SK-N-SH (cell line): ENCODE measurements at regions not wholly inside any gene's neighbourhood (a gene's known extent, or its start where the extent isn't known, plus 50 kb on each side); places are given as distances from the start of the nearest gene placed in this dataset.

ENCODE experiments used
- CTCF ChIA-PET: fragments of 300-600, 350-600 bp; formaldehyde crosslinking; extraction: SDS; loops from one replicate; lab custom pipeline; 2021; lab: Yijun Ruan, JAX
- POLR2A ChIA-PET: fragments of 350-600 bp; sonication (Branson Sonifier 250); formaldehyde crosslinking; extraction: SDS; loops from one replicate; lab custom pipeline; 2020; ENCODE audit warnings: antibody characterized with exemption, inconsistent platforms; lab: Yijun Ruan, JAX
- DNase-seq: peaks from one replicate; pipeline ENCODE4 v3.0.0; 2012
- H2AFZ ChIP-seq: fragments of 200-600 bp; sonication (generic); 2 replicates; pipeline ENCODE4 v1.8.1; 2016; ENCODE audit warnings: antibody characterized with exemption, mild to moderate bottlenecking, low read depth
- H3F3A ChIP-seq: fragments of 200-600 bp; sonication (generic); replicated peaks from 2 replicates; pipeline ENCODE3; 2016; ENCODE audit warnings: antibody characterized with exemption, mild to moderate bottlenecking; ENCODE audit not compliant: insufficient read depth
- H3K27ac ChIP-seq, 2 experiments: fragments of 200-500 bp in 1 of 2; fragments of 200-600 bp in 1 of 2; sonication (Bioruptor generic) in 1 of 2; sonication (generic), shearing (Covaris generic) in 1 of 2; 2 replicates each; pipeline versions ENCODE4 v1.5.1 to v1.6.1; 2014 to 2016; ENCODE audit warnings: low read depth in 2 of 2, inconsistent platforms in 1 of 2, low read length in 1 of 2, mild to moderate bottlenecking in 1 of 2, mixed read lengths in 1 of 2
- H3K27me3 ChIP-seq: fragments of 200-600 bp; sonication (generic), shearing (Covaris generic); 2 replicates; pipeline ENCODE4 v1.6.1; 2016; ENCODE audit warnings: mixed run types; ENCODE audit not compliant: insufficient read depth
- H3K36me3 ChIP-seq, 2 experiments: fragments of 200-500 bp in 1 of 2; fragments of 200-600 bp in 1 of 2; sonication (Bioruptor generic) in 1 of 2; sonication (generic) in 1 of 2; replicated peaks in 1 of 2; 2 replicates each; pipeline versions ENCODE3 to v1.5.1; 2014 to 2016; ENCODE audit warnings: low read length in 1 of 2, mild to moderate bottlenecking in 1 of 2; ENCODE audit not compliant: insufficient read depth in 2 of 2, control insufficient read depth in 1 of 2
- H3K4me1 ChIP-seq, 2 experiments: fragments of 200-500 bp in 1 of 2; fragments of 200-600 bp in 1 of 2; sonication (Bioruptor generic) in 1 of 2; sonication (generic), shearing (Covaris generic) in 1 of 2; 2 replicates each; pipeline versions ENCODE4 v1.5.1 to v1.6.1; 2014 to 2016; ENCODE audit warnings: low read depth in 1 of 2, low read length in 1 of 2, mixed run types in 1 of 2; ENCODE audit not compliant: insufficient read depth in 2 of 2, control insufficient read depth in 1 of 2
- H3K4me2 ChIP-seq: fragments of 200-600 bp; sonication (generic), shearing (Covaris generic); 2 replicates; pipeline ENCODE4 v1.6.1; 2017; ENCODE audit warnings: mixed run types
- H3K4me3 ChIP-seq, 2 experiments: fragments of 200-500 bp in 1 of 2; fragments of 200-600 bp in 1 of 2; sonication (Bioruptor generic) in 1 of 2; sonication (generic), shearing (Covaris generic) in 1 of 2; 2 replicates each; pipeline versions ENCODE4 v1.5.1 to v1.8.1; 2014 to 2016; ENCODE audit warnings: low read depth in 2 of 2, inconsistent platforms in 1 of 2, low read length in 1 of 2, mild to moderate bottlenecking in 1 of 2, mixed read lengths in 1 of 2, moderate library complexity in 1 of 2
- H3K79me2 ChIP-seq: fragments of 200-600 bp; sonication (generic); 2 replicates; pipeline ENCODE4 v1.8.1; 2017; ENCODE audit warnings: mild to moderate bottlenecking; ENCODE audit not compliant: insufficient read depth
- H3K9ac ChIP-seq: fragments of 200-600 bp; sonication (generic); 2 replicates; pipeline ENCODE4 v1.6.1; 2017; ENCODE audit warnings: mixed run types
- H3K9me2 ChIP-seq: fragments of 200-600 bp; sonication (generic); 2 replicates; pipeline ENCODE4 v1.6.1; 2017; ENCODE audit warnings: mixed run types
- H3K9me3 ChIP-seq: fragments of 200-600 bp; sonication (generic); 2 replicates; pipeline ENCODE4 v1.6.1; 2017; ENCODE audit warnings: mixed run types, mild to moderate bottlenecking, moderate library complexity
- H4K20me1 ChIP-seq: fragments of 200-600 bp; sonication (generic); 2 replicates; pipeline ENCODE4 v1.6.1; 2017; ENCODE audit warnings: mild to moderate bottlenecking, mixed run types; ENCODE audit not compliant: insufficient read depth
- CHD2 ChIP-seq: fragments of 150-350 bp; IDR thresholded peaks from 2 replicates; pipeline ENCODE4 v1.6.1; 2018; ENCODE audit warnings: low read length; ENCODE audit not compliant: partially characterized antibody
- EP300 ChIP-seq, 2 experiments: IDR thresholded peaks; 2 replicates each; pipeline versions ENCODE4 v1.4.0 to v1.6.1; 2012; ENCODE audit warnings: borderline replicate concordance in 1 of 2, low read depth in 1 of 2, low read length in 1 of 2
- GABPA ChIP-seq: IDR thresholded peaks from 2 replicates; pipeline ENCODE4 v1.4.0; 2012; ENCODE audit warnings: low read depth, mild to moderate bottlenecking
- MEF2A ChIP-seq: IDR thresholded peaks from 2 replicates; pipeline ENCODE4 v1.4.0; 2012; ENCODE audit warnings: low read depth, borderline replicate concordance
- MXI1 ChIP-seq: IDR thresholded peaks from 2 replicates; pipeline ENCODE4 v1.6.1; 2012; ENCODE audit warnings: mild to moderate bottlenecking, low read depth, low read length, improper control_type of control experiment
- POLR2AphosphoS5 ChIP-seq: IDR thresholded peaks from 2 replicates; pipeline ENCODE4 v1.6.1; 2012; ENCODE audit warnings: low read depth, low read length
- RCOR1 ChIP-seq: fragments of 150-350 bp; IDR thresholded peaks from 2 replicates; pipeline ENCODE4 v1.6.1; 2017; ENCODE audit warnings: antibody characterized with exemption, low read length
- RXRA ChIP-seq: IDR thresholded peaks from 2 replicates; pipeline ENCODE4 v1.4.0; 2012; ENCODE audit warnings: low read depth, mild to moderate bottlenecking, borderline replicate concordance
- TAF1 ChIP-seq: IDR thresholded peaks from 2 replicates; pipeline ENCODE4 v1.6.1; 2012; ENCODE audit warnings: low read depth, mild to moderate bottlenecking, low read length, moderate library complexity, borderline replicate concordance
- TEAD4 ChIP-seq: IDR thresholded peaks from 2 replicates; pipeline ENCODE4 v1.4.0; 2012; ENCODE audit warnings: mild to moderate bottlenecking, borderline replicate concordance; ENCODE audit not compliant: insufficient read depth
- WGBS: methylation state at CpG from one replicate; pipeline ENCODE4 v1.1.6; 2017; ENCODE audit warnings: low lambda C conversion rate; 5-methylcytosine and 5-hydroxymethylcytosine counted together
- TF ChIP-seq, protein P1 (sequence below): IDR thresholded peaks from 2 replicates; pipeline ENCODE4 v1.4.0; 2012; ENCODE audit warnings: low read depth, borderline replicate concordance
- TF ChIP-seq, protein P2 (sequence below): IDR thresholded peaks from 2 replicates; pipeline ENCODE4; 2012
- TF ChIP-seq, protein P3 (sequence below): fragments of 150-350 bp; IDR thresholded peaks from 2 replicates; pipeline ENCODE4 v1.6.1; 2016; ENCODE audit warnings: mild to moderate bottlenecking, low read depth, low read length
- TF ChIP-seq, protein P4 (sequence below): fragments of 150-350 bp; IDR thresholded peaks from 2 replicates; pipeline ENCODE4 v1.6.1; 2017; ENCODE audit warnings: antibody characterized with exemption, low read length, low read depth, borderline replicate concordance

DNA sequence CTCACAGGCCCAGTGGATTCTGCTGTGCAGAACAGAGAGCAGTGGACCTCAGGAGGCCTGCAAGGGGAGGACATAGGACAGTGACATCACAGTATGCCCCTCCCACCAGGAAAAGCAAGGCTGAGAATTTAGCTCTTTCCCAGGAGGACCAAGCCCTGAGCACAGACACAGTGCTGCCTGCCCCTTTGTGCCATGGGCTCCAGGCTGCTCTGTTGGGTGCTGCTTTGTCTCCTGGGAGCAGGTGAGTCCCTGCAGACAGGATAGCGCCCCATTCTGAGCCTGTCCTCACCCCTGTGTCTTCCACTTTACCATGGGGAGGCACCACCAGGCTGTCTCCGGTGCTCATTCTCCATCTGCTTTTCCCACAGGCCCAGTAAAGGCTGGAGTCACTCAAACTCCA lies 63.0 kb upstream of the PRSS58 start:
- H3F3A ChIP-seq, result no peaks in the 10 kb centered on the region
- no peak overlapping the region for H3K27ac ChIP-seq
- no peak overlapping the region for H2AFZ ChIP-seq
- H3K9me2 ChIP-seq, result no peaks in the 10 kb centered on the region
- no peaks in the 10 kb centered on the region for H3K36me3 ChIP-seq
- TF ChIP-seq RCOR1 (no peak), POLR2AphosphoS5 (no peak), CHD2 (no peak), MXI1 (no peak), TEAD4 (no peak), TAF1 (no peak), MEF2A (no peak), RXRA (no peak), EP300 (IDR thresholded peaks at IDR 0.05; ENCODE audit: borderline replicate concordance in 1 of 2, low read depth in 1 of 2, low read length in 1 of 2) (no peak), GABPA (no peak)
- TF ChIP-seq, protein P1, sequence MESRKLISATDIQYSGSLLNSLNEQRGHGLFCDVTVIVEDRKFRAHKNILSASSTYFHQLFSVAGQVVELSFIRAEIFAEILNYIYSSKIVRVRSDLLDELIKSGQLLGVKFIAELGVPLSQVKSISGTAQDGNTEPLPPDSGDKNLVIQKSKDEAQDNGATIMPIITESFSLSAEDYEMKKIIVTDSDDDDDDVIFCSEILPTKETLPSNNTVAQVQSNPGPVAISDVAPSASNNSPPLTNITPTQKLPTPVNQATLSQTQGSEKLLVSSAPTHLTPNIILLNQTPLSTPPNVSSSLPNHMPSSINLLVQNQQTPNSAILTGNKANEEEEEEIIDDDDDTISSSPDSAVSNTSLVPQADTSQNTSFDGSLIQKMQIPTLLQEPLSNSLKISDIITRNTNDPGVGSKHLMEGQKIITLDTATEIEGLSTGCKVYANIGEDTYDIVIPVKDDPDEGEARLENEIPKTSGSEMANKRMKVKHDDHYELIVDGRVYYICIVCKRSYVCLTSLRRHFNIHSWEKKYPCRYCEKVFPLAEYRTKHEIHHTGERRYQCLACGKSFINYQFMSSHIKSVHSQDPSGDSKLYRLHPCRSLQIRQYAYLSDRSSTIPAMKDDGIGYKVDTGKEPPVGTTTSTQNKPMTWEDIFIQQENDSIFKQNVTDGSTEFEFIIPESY, result no peak
- TF ChIP-seq, protein P2, sequence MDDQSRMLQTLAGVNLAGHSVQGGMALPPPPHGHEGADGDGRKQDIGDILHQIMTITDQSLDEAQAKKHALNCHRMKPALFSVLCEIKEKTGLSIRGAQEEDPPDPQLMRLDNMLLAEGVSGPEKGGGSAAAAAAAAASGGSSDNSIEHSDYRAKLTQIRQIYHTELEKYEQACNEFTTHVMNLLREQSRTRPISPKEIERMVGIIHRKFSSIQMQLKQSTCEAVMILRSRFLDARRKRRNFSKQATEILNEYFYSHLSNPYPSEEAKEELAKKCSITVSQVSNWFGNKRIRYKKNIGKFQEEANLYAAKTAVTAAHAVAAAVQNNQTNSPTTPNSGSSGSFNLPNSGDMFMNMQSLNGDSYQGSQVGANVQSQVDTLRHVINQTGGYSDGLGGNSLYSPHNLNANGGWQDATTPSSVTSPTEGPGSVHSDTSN, result no peak
- TF ChIP-seq, protein P3, sequence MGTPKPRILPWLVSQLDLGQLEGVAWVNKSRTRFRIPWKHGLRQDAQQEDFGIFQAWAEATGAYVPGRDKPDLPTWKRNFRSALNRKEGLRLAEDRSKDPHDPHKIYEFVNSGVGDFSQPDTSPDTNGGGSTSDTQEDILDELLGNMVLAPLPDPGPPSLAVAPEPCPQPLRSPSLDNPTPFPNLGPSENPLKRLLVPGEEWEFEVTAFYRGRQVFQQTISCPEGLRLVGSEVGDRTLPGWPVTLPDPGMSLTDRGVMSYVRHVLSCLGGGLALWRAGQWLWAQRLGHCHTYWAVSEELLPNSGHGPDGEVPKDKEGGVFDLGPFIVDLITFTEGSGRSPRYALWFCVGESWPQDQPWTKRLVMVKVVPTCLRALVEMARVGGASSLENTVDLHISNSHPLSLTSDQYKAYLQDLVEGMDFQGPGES, result no peak
- TF ChIP-seq, protein P4, sequence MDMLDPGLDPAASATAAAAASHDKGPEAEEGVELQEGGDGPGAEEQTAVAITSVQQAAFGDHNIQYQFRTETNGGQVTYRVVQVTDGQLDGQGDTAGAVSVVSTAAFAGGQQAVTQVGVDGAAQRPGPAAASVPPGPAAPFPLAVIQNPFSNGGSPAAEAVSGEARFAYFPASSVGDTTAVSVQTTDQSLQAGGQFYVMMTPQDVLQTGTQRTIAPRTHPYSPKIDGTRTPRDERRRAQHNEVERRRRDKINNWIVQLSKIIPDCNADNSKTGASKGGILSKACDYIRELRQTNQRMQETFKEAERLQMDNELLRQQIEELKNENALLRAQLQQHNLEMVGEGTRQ, result no peak
- TF ChIP-seq, all 33 proteins: peak for 0
- Histone ChIP-seq H3K4me1 (no peaks in the 10 kb centered on the region), H3K4me3 (no peak overlapping the region), H3K4me2 (no peak overlapping the region), H3K9ac (no peak overlapping the region), H3K27me3 (peaks cover 16% of the 10 kb centered on the region; the same call in 1 of the 2 replicates), H3K79me2 (no peaks in the 10 kb centered on the region), H4K20me1 (no peaks in the 10 kb centered on the region), H3K9me3 (no peaks in the 10 kb centered on the region)
- no peak for DNase-seq
- 3% methylated on average over 2 of the region's 2 CpGs for WGBS
- POLR2A ChIA-PET, result no interaction called here
- CTCF ChIA-PET, result interaction anchor here (0.6 to 3.4 kb wide), 4 partner anchors 15 to 345 kb away, joined by 3 to 12 read pairs (median 4); no protein-coding TSS in a partner anchor
